Right lobe of liver (tissue), 6 donors: ENCODE measurements at regions not wholly inside any gene's neighbourhood (a gene's known extent, or its start where the extent isn't known, plus 50 kb on each side); places are given as distances from the start of the nearest gene placed in this dataset.

Experiments used
- ATAC-seq, 4 donors: fragments of 200-7000 bp; cut with Tn5 transposase; one replicate each; pipeline ENCODE4 v1.9.1; 2020; ENCODE audit warnings: mild to moderate bottlenecking in 4 of 4, moderate library complexity in 4 of 4
- DNase-seq, 3 donors: peaks; one replicate each; pipeline ENCODE4 v3.0.0-alpha.2; 2020
- H3K27ac ChIP-seq, 3 donors: fragments of 200-600 bp; one replicate each; pipeline ENCODE4 v1.8.0; 2022
- H3K27me3 ChIP-seq, 2 donors: fragments of 200-600 bp; one replicate each; pipeline ENCODE4 v1.8.0; 2022
- H3K36me3 ChIP-seq, 4 donors: fragments of 200-600 bp; sonication (generic) in 1 of 4; one replicate each; pipeline versions ENCODE4 v1.5.1 to v1.8.0; 2017 to 2022; ENCODE audit warnings: control low read depth in 1 of 4
- H3K4me1 ChIP-seq, 4 donors: fragments of 200-600 bp; sonication (generic) in 1 of 4; one replicate each; pipeline versions ENCODE4 v1.5.1 to v1.8.0; 2017 to 2022; ENCODE audit warnings: control low read depth in 1 of 4
- H3K4me3 ChIP-seq, 3 donors: fragments of 200-600 bp; one replicate each; pipeline ENCODE4 v1.8.0; 2022
- H3K9me3 ChIP-seq, 4 donors: fragments of 200-600 bp; sonication (generic) in 1 of 4; one replicate each; pipeline versions ENCODE4 v1.5.1 to v1.8.0; 2017 to 2022; ENCODE audit warnings: control low read depth in 1 of 4
- CTCF ChIP-seq, 4 donors: fragments of 200-600 bp in 3 of 4; fragments of 450-650 bp in 1 of 4; IDR thresholded peaks; one replicate each; pipeline versions ENCODE4 v1.5.1 to v1.8.0; 2016 to 2022; ENCODE audit warnings: antibody characterized with exemption in 4 of 4, mild to moderate bottlenecking in 2 of 4
- POLR2A ChIP-seq: fragments of 450-650 bp; IDR thresholded peaks from one replicate; pipeline ENCODE4 v1.6.1; 2017; ENCODE audit warnings: antibody characterized with exemption, mild to moderate bottlenecking
- WGBS: methylation state at CpG from one replicate; pipeline ENCODE4 v1.1.6; 2018; ENCODE audit warnings: low coverage, low lambda C conversion rate; ENCODE audit not compliant: insufficient coverage; ENCODE audit errors: missing lambda C conversion rate; 5-methylcytosine and 5-hydroxymethylcytosine counted together
- intact Hi-C, 2 donors: fragments of 100-400 bp; cut with DNase I; formaldehyde crosslinking; loops; one replicate each; pipeline versions ENCODE4 v1.11.2 to v1.14.1; 2022
- donor health status: DM: no; HTN: yes; CAD: no.
- donor health status: DM: no; HTN: no; CAD: no.
- donor health status: DM: no; HTN: no; CAD: no.
- donor health status: DM: no; HTN: yes; CAD: no.
- donor health status: DM: no; HTN: yes; CAD: no.

- no peak for TF ChIP-seq CTCF (IDR thresholded peaks at IDR 0.05)
- no peak for TF ChIP-seq POLR2A
- ATAC-seq = no peak
- intact Hi-C loops = no loop called here
- Histone ChIP-seq H3K36me3 (no peaks in the 10 kb centered on the region), H3K4me3 (no peak overlapping the region), H3K9me3 (no peaks in the 10 kb centered on the region), H3K27ac (no peak overlapping the region), H3K4me1 (no peaks in the 10 kb centered on the region), H3K27me3 (no peaks in the 10 kb centered on the region)
- 47% methylated on average over 1 of the region's 1 CpG for WGBS
- DNase-seq = no peak
These were observed 53.1 kb upstream of the ARNT2 start for GRCh38 chr15:80350941-80351610.
